ENCODE measurements at regions not wholly inside any gene's neighbourhood (a gene's known extent, or its start where the extent isn't known, plus 50 kb on each side); places are given as distances from the start of the nearest gene placed in this dataset.

GRCh38 chr2:164243315-164243714, 378.0 kb downstream of the GRB14 start:
- TF ChIP-seq, protein P1, sequence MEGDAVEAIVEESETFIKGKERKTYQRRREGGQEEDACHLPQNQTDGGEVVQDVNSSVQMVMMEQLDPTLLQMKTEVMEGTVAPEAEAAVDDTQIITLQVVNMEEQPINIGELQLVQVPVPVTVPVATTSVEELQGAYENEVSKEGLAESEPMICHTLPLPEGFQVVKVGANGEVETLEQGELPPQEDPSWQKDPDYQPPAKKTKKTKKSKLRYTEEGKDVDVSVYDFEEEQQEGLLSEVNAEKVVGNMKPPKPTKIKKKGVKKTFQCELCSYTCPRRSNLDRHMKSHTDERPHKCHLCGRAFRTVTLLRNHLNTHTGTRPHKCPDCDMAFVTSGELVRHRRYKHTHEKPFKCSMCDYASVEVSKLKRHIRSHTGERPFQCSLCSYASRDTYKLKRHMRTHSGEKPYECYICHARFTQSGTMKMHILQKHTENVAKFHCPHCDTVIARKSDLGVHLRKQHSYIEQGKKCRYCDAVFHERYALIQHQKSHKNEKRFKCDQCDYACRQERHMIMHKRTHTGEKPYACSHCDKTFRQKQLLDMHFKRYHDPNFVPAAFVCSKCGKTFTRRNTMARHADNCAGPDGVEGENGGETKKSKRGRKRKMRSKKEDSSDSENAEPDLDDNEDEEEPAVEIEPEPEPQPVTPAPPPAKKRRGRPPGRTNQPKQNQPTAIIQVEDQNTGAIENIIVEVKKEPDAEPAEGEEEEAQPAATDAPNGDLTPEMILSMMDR (IDR thresholded peaks at IDR 0.05): no peak
- TF ChIP-seq POLR2A (IDR thresholded peaks at IDR 0.05): no peak
